GM23248 (cell line): ENCODE measurements at regions not wholly inside any gene's neighbourhood (a gene's known extent, or its start where the extent isn't known, plus 50 kb on each side); places are given as distances from the start of the nearest gene placed in this dataset.

Source experiments
- DNase-seq: peaks from one replicate; pipeline ENCODE4 v3.0.0-alpha.2; 2015
- H2AFZ ChIP-seq: fragments of 200-600 bp; sonication (generic); 2 replicates; pipeline ENCODE4 v1.6.1; 2016; ENCODE audit warnings: antibody characterized with exemption
- H3F3A ChIP-seq: fragments of 200-600 bp; sonication (generic); 2 replicates; pipeline ENCODE4 v1.6.1; 2016; ENCODE audit warnings: mild to moderate bottlenecking, antibody characterized with exemption, mixed run types; ENCODE audit not compliant: insufficient read depth
- H3K27ac ChIP-seq: fragments of 200-600 bp; sonication (generic); 2 replicates; pipeline ENCODE4 v1.5.1; 2016; ENCODE audit warnings: mild to moderate bottlenecking
- H3K27me3 ChIP-seq: fragments of 200-600 bp; sonication (generic); replicated peaks from 2 replicates; pipeline ENCODE4 v1.6.1; 2016; ENCODE audit warnings: mild to moderate bottlenecking; ENCODE audit not compliant: insufficient read depth
- H3K36me3 ChIP-seq: fragments of 200-600 bp; sonication (generic); 2 replicates; pipeline ENCODE4 v1.6.1; 2016; ENCODE audit warnings: low read depth, mild to moderate bottlenecking
- H3K4me1 ChIP-seq: fragments of 200-600 bp; sonication (generic); 2 replicates; pipeline ENCODE4 v1.6.1; 2016; ENCODE audit warnings: mild to moderate bottlenecking; ENCODE audit not compliant: insufficient read depth
- H3K4me2 ChIP-seq: fragments of 200-600 bp; sonication (generic); one replicate; pipeline ENCODE4 v1.6.1; 2016; ENCODE audit warnings: mild to moderate bottlenecking; ENCODE audit not compliant: unreplicated experiment
- H3K4me3 ChIP-seq: fragments of 200-600 bp; sonication (generic); 2 replicates; pipeline ENCODE4 v1.5.1; 2016; ENCODE audit warnings: mild to moderate bottlenecking
- H3K79me2 ChIP-seq: fragments of 200-600 bp; sonication (generic); 2 replicates; pipeline ENCODE4 v1.6.1; 2016; ENCODE audit warnings: mild to moderate bottlenecking; ENCODE audit not compliant: insufficient read depth
- H3K9ac ChIP-seq: fragments of 200-600 bp; sonication (generic); 2 replicates; pipeline ENCODE4 v1.6.1; 2016; ENCODE audit warnings: mild to moderate bottlenecking
- H3K9me2 ChIP-seq: fragments of 200-600 bp; sonication (generic); 2 replicates; pipeline ENCODE4 v1.6.1; 2016; ENCODE audit warnings: mixed run types, mild to moderate bottlenecking, moderate library complexity; ENCODE audit not compliant: insufficient read depth
- H3K9me3 ChIP-seq: fragments of 200-600 bp; sonication (generic); one replicate; pipeline ENCODE4 v1.6.1; 2017; ENCODE audit warnings: low read depth
- H4K20me1 ChIP-seq: fragments of 200-600 bp; sonication (generic); 2 replicates; pipeline ENCODE4 v1.6.0; 2016; ENCODE audit not compliant: insufficient read depth
- EZH2 ChIP-seq: fragments of 200-600 bp; sonication (generic); IDR thresholded peaks from 2 replicates; pipeline ENCODE4 v1.6.1; 2018; ENCODE audit warnings: antibody characterized with exemption, mild to moderate bottlenecking; ENCODE audit not compliant: insufficient read depth, poor library complexity, severe bottlenecking
- EZH2phosphoT487 ChIP-seq: fragments of 200-600 bp; sonication (generic); IDR thresholded peaks from 2 replicates; pipeline ENCODE4 v1.6.1; 2018; ENCODE audit warnings: antibody characterized with exemption, moderate library complexity, mild to moderate bottlenecking, low read depth; ENCODE audit not compliant: insufficient read depth
- WGBS, 2 experiments: methylation state at CpG; one replicate each; pipeline ENCODE4 v1.1.6; 2015 to 2017; ENCODE audit warnings: low lambda C conversion rate in 2 of 2, low coverage in 1 of 2; ENCODE audit errors: missing lambda C conversion rate in 2 of 2; 5-methylcytosine and 5-hydroxymethylcytosine counted together
- in situ Hi-C: fragments of 300-500 bp; cut with MboI; formaldehyde crosslinking; loops from 2 replicates; pipeline ENCODE4 v1.15.0; 2020

GRCh38 chr9:89912605-89912953, 307.8 kb downstream of the GADD45G start:
- in situ Hi-C loops, result no loop called here
- WGBS, 2 experiments, result 82 to 95% methylated on average over 5 of the region's 5 CpGs
- no peak overlapping the region for H3K4me2 ChIP-seq
- no peak overlapping the region for H2AFZ ChIP-seq
- no peak overlapping the region for H3K9ac ChIP-seq
- no peak for DNase-seq
- H3K27me3 ChIP-seq, result no peaks in the 10 kb centered on the region
- H3K9me3 ChIP-seq, result no peaks in the 10 kb centered on the region
- no peak overlapping the region for H3K4me3 ChIP-seq
- TF ChIP-seq EZH2phosphoT487, result no peak
- TF ChIP-seq EZH2, result no peak
- H3K4me1 ChIP-seq, result no peaks in the 10 kb centered on the region
- no peak overlapping the region for H3K27ac ChIP-seq
- no peaks in the 10 kb centered on the region for H3K79me2 ChIP-seq
- no peaks in the 10 kb centered on the region for H3F3A ChIP-seq
- no peaks in the 10 kb centered on the region for H3K9me2 ChIP-seq
- H4K20me1 ChIP-seq, result no peaks in the 10 kb centered on the region
- no peaks in the 10 kb centered on the region for H3K36me3 ChIP-seq

GRCh38 chr9:89915187-89915586, 310.4 kb downstream of the GADD45G start:
- no peaks in the 10 kb centered on the region for H3K9me2 ChIP-seq
- WGBS, 2 experiments, result 80 to 82% methylated on average over 3 of the region's 3 CpGs

GRCh38 chr9:89916001-89916597, 311.3 kb downstream of the GADD45G start:
- H3K4me2 ChIP-seq, result no peak overlapping the region
- no peaks in the 10 kb centered on the region for H3K36me3 ChIP-seq
- H2AFZ ChIP-seq, result no peak overlapping the region
- H3K9me3 ChIP-seq, result no peaks in the 10 kb centered on the region
- H3F3A ChIP-seq, result no peaks in the 10 kb centered on the region
- H3K27me3 ChIP-seq, result no peaks in the 10 kb centered on the region; the same call in 1 of the 2 replicates
- no peak overlapping the region for H3K4me3 ChIP-seq
- no peak overlapping the region for H3K27ac ChIP-seq
- no peaks in the 10 kb centered on the region for H4K20me1 ChIP-seq
- 59 to 60% methylated on average over 6 of the region's 6 CpGs for WGBS, 2 experiments
- H3K9ac ChIP-seq, result no peak overlapping the region
- H3K4me1 ChIP-seq, result no peaks in the 10 kb centered on the region
- no peak for DNase-seq
- H3K9me2 ChIP-seq, result no peaks in the 10 kb centered on the region
- in situ Hi-C loops, result no loop called here
- TF ChIP-seq EZH2phosphoT487 (no peak), EZH2 (no peak)
- H3K79me2 ChIP-seq, result no peaks in the 10 kb centered on the region

More at GRCh38 chr9:89915187-89915586, 310.4 kb downstream of the GADD45G start:
- H3K9ac ChIP-seq, result no peak overlapping the region
- H3K36me3 ChIP-seq, result no peaks in the 10 kb centered on the region
- H3K79me2 ChIP-seq, result no peaks in the 10 kb centered on the region
- in situ Hi-C loops, result no loop called here
- H3K4me1 ChIP-seq, result no peaks in the 10 kb centered on the region
- no peak overlapping the region for H3K4me2 ChIP-seq
- H3K9me3 ChIP-seq, result no peaks in the 10 kb centered on the region
- H3F3A ChIP-seq, result no peaks in the 10 kb centered on the region
- H3K4me3 ChIP-seq, result no peak overlapping the region
- H3K27me3 ChIP-seq, result no peaks in the 10 kb centered on the region
- H2AFZ ChIP-seq, result no peak overlapping the region
- H4K20me1 ChIP-seq, result no peaks in the 10 kb centered on the region
- DNase-seq, result no peak
- TF ChIP-seq EZH2 (no peak), EZH2phosphoT487 (no peak)
- H3K27ac ChIP-seq, result no peak overlapping the region

GRCh38 chr9:89917861-89918260, 313.0 kb downstream of the GADD45G start:
- H3K27me3 ChIP-seq, result no peaks in the 10 kb centered on the region; the same call in 1 of the 2 replicates
- no peaks in the 10 kb centered on the region for H3K9me2 ChIP-seq
- no peaks in the 10 kb centered on the region for H3K9me3 ChIP-seq
- H3K4me3 ChIP-seq, result no peak overlapping the region
- no peak overlapping the region for H3K9ac ChIP-seq
- H3K4me1 ChIP-seq, result no peaks in the 10 kb centered on the region
- H3K27ac ChIP-seq, result no peak overlapping the region
- no peaks in the 10 kb centered on the region for H3K79me2 ChIP-seq
- in situ Hi-C loops, result no loop called here
- no peaks in the 10 kb centered on the region for H3F3A ChIP-seq
- H3K4me2 ChIP-seq, result no peak overlapping the region
- no peak overlapping the region for H2AFZ ChIP-seq
- no peaks in the 10 kb centered on the region for H4K20me1 ChIP-seq
- WGBS, 2 experiments, result 80 to 83% methylated on average over 9 of the region's 9 CpGs
- no peaks in the 10 kb centered on the region for H3K36me3 ChIP-seq
- no peak for TF ChIP-seq EZH2phosphoT487
- TF ChIP-seq EZH2, result no peak
- no peak for DNase-seq

GRCh38 chr9:89919171-89919681, 314.4 kb downstream of the GADD45G start:
- no peak overlapping the region for H2AFZ ChIP-seq
- TF ChIP-seq EZH2, result no peak
- TF ChIP-seq EZH2phosphoT487, result no peak
- in situ Hi-C loops, result no loop called here
- no peak overlapping the region for H3K4me2 ChIP-seq
- no peaks in the 10 kb centered on the region for H3K9me2 ChIP-seq
- no peaks in the 10 kb centered on the region for H4K20me1 ChIP-seq
- DNase-seq, result no peak
- H3K79me2 ChIP-seq, result no peaks in the 10 kb centered on the region
- H3K9ac ChIP-seq, result no peak overlapping the region
- H3K4me1 ChIP-seq, result no peaks in the 10 kb centered on the region
- no peak overlapping the region for H3K27ac ChIP-seq
- H3K4me3 ChIP-seq, result no peak overlapping the region
- WGBS, 2 experiments, result 70 to 75% methylated on average over 12 of the region's 12 CpGs
- H3K36me3 ChIP-seq, result no peaks in the 10 kb centered on the region
- H3K27me3 ChIP-seq, result no peaks in the 10 kb centered on the region; the same call in 1 of the 2 replicates
- no peaks in the 10 kb centered on the region for H3F3A ChIP-seq
- H3K9me3 ChIP-seq, result no peaks in the 10 kb centered on the region
